SK-N-MC (cell line): ENCODE measurements at regions not wholly inside any gene's neighbourhood (a gene's known extent, or its start where the extent isn't known, plus 50 kb on each side); places are given as distances from the start of the nearest gene placed in this dataset.

ENCODE experiments used
- EZH2 ChIP-seq: fragments of 200-600 bp; sonication (generic); IDR thresholded peaks from one replicate; pipeline ENCODE4 v1.6.1; 2017; ENCODE audit warnings: antibody characterized with exemption
- POLR2AphosphoS5 ChIP-seq: IDR thresholded peaks from 2 replicates; pipeline ENCODE4 v1.6.1; 2012; ENCODE audit warnings: mild to moderate bottlenecking, low read depth, low read length, borderline replicate concordance

GRCh38 chr15:25090073-25090733 is 135.4 kb downstream of the SNRPN start:
- TF ChIP-seq POLR2AphosphoS5 (no peak), EZH2 (no peak)
